H1 (cell line): ENCODE measurements at regions not wholly inside any gene's neighbourhood (a gene's known extent, or its start where the extent isn't known, plus 50 kb on each side); places are given as distances from the start of the nearest gene placed in this dataset.

Experiments
- BCL11A ChIP-seq, 2 experiments: IDR thresholded peaks; one replicate each; pipeline ENCODE4 v1.6.1; 2011; ENCODE audit warnings: low read depth in 2 of 2, low read length in 2 of 2, mild to moderate bottlenecking in 2 of 2
- CTBP2 ChIP-seq: IDR thresholded peaks from 2 replicates; pipeline ENCODE4 v1.7.0; 2011; ENCODE audit warnings: borderline replicate concordance, mild to moderate bottlenecking, moderate library complexity, mixed read lengths, low read length; ENCODE audit not compliant: insufficient read depth, insufficient read length
- NRF1 ChIP-seq: IDR thresholded peaks from 2 replicates; pipeline ENCODE4 v1.6.1; 2011; ENCODE audit warnings: mild to moderate bottlenecking, low read depth, low read length, improper control_type of control experiment
- POU5F1 ChIP-seq: IDR thresholded peaks from 2 replicates; pipeline ENCODE4 v1.6.1; 2011; ENCODE audit warnings: low read depth, mild to moderate bottlenecking, low read length, moderate library complexity
- RFX5 ChIP-seq: IDR thresholded peaks from 2 replicates; pipeline ENCODE4 v1.6.1; 2011; ENCODE audit warnings: low read depth, low read length, improper control_type of control experiment, borderline replicate concordance
- TCF12 ChIP-seq: IDR thresholded peaks from 2 replicates; pipeline ENCODE4 v1.6.1; 2011; ENCODE audit warnings: low read depth, mild to moderate bottlenecking, low read length

DNA sequence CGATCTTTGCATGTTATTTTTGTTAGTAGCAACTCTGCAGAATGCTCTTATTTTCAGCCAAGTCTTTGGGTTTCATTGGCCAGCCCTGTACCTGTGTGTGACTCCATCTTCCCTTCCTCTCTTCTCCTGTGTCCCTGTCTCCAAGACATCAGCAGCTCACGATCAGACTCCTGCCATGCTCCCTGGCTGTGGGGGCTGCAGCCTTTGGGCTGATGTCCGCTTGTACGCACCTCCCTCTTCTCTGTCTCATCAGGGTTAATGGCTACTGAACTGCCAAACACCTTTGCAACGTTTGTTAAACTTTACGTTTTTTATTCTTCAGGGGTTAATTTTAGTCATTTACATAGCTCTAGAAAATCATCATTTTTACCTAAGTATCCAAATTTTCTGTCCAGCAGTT lies 103.5 kb upstream of the RET start (continued):
- TF ChIP-seq CTBP2 (no peak), BCL11A (IDR thresholded peaks at IDR 0.05; ENCODE audit: low read depth in 2 of 2, low read length in 2 of 2) (no peak), NRF1 (no peak), POU5F1 (no peak), TCF12 (no peak), RFX5 (no peak)
